ENCODE measurements at regions not wholly inside any gene's neighbourhood (a gene's known extent, or its start where the extent isn't known, plus 50 kb on each side); places are given as distances from the start of the nearest gene placed in this dataset.
"Not testable (repeated sequence)": the region's sequence is repeated elsewhere in the genome, so short reads cannot be mapped to it uniquely, and the experiment has no call there.

DNA sequence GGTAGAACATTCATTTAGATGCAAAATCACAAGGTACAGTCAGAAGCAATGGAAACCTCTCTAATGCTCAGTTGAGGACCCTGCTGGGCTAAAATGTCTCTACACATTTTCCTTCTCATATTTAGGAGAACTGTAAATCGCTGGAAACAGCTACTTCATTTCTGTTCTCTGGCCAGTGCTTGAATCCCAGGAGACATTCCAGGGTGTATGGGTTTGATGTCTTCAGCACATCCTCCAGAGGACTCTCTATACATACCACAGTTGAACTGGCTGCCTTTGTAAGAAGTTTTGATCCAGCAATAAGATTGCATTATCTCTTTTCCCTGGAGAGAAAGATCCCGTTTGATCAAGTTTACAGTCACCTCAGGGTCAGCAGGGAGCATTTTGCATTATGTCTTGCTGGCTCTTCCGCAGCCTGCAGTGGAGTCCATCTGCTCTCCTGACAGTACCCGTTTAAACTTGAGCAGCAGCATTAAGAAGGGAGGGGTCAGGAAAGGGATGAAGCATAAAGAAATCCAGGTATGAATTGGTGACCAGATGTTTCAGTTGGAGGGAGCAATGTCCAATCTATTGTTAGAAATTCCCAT lies 676.0 kb downstream of the EPHA3 start:
- DNase-seq: no peak

DNA sequence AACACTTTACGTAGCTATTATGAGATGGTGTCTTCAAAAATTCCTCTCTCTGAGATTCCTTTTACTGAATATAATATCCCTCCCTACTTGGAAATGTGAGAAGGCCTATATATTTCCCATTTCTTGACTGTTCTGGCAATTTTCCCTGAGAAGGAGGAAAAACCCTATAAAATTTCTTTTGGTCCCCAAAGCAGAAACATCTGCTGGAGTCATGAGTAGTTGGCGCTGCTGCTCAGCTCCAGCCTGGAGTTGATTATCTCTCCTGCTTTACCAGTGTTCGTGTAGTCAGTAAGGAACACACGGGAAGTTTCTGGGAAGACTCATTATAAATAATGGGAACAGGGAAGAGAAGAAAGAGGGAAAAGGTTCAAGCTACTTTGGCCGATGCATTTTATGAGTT lies 680.1 kb downstream of the EPHA3 start:
- DNase-seq: no peak

DNA sequence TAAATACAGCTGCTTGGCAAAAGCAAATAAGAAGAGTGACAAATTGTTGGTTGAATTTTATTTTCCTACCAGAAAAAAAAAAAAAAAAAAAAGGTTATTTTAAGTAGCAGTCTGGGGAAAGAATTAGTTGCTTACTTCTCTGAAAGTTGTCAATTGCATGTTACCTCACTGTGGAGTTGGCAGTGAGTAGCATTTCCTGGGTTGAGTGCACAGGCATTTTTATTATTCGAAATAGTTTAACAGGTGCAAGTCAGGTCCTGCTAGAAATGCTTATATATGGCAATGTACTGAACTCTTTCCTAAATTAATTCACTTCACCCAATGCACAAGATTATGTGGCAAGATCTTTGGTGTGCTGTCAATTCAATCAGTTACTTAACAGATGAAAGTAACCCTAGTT lies 680.6 kb downstream of the EPHA3 start:
- DNase-seq: no peak

GRCh38 chr3:89795506-89795905 lies 688.1 kb downstream of the EPHA3 start:
- no peak for DNase-seq

DNA sequence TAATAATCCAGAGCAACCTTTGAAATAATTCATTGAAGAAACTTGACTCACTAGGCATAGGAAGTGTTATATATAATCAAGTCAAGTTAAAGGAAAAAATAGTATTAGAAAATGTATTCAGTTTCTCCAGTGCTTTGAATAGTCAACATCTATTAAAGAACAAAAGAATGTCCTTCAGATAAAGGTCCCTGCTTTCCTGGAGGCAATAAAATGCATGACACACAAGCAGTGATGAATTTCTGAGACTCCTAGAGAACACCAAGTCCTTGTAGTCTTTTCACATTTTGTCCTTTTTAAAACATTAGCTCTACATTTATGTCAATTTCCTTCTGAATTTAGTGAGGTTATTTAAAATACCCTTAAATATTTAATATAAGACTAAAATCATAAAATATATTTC lies 695.5 kb downstream of the EPHA3 start:
- no peak for DNase-seq

- no peak for DNase-seq
Measured at GRCh38 chr3:89803711-89804110, 696.3 kb downstream of the EPHA3 start.

- DNase-seq: no peak
Measured at GRCh38 chr3:89806166-89806565, 698.7 kb downstream of the EPHA3 start.

DNA sequence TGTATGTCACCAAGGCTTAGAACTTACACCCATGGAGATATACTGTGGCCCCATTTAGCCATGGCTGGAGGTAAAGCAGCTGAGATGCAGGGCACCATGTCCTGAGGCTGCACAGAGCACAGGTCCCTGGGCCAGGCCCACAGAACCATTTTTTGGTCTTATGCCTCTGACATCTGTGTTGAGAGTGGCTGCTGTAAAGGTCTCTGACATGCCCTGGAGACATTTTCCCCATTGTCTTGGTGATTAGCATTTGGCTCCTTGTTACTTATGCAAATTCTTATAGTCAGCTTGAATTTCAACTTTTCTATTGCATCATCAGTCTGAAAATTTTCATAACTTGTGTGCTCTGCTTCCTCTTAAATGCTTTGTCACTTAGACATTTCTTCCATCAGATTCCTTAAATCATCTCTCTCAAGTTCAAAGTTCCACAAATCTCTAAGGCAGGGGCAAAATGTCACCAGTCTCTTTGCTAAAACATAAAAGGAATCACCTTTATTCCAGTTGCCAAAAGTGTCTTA lies 701.3 kb downstream of the EPHA3 start:
- no peak for DNase-seq

DNA sequence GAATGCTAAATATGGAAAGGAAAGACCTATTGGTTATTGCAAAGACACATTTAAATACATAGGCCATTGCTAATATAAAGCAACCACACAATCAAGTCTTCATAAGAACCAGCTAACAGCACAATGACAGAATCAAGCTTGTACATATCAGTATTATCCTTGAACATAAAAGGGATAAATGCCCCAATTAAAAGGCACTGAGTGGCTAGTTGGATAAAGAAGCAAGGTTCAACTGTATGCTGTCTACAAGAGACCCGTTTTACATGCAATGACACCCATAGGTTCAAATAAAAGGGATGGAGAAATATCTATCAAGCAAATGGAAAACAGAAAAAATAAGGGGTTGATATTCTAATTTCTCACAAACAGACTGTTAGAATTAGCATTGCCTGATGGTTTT lies 706.1 kb downstream of the EPHA3 start:
- DNase-seq: no peak

DNA sequence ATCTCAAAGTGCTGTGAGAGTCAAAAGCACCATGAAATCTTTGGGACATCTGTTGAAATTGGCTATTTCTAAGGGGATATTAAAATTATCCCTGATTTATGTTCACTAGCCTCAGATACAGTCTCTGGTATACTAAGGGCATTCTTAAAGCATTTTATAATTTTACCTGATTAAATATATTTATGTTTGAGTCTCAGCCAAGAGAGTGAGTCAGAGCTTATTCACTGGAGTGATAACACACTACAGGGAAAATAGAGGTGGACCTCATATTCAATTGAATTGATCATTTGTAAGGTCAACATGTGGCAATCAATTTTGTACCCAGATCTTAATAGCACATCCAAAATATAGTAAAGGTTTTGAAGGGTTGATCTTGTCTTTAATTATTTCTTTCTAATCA lies 733.6 kb downstream of the EPHA3 start:
- DNase-seq: no peak

- no peak for DNase-seq
Measured at GRCh38 chr3:89845053-89845452, 737.6 kb downstream of the EPHA3 start.

DNA sequence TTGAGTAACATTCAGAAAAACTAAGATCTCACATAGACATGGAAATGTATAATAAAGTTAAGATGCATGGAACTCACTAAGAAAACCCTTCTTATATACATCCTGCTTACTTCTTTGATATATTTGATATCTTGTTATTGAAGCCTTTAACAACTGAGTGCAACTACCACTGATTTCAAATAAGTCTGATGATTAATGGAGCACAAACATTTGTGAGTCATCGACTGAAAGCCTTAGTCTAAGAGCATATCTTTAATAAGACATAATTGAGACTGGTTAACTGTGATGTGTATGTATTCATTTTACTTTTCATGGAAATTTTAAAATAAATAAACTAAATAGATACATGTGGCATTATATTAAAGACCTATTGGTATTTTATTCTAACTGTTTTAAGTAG lies 740.5 kb downstream of the EPHA3 start:
- no peak for DNase-seq

DNA sequence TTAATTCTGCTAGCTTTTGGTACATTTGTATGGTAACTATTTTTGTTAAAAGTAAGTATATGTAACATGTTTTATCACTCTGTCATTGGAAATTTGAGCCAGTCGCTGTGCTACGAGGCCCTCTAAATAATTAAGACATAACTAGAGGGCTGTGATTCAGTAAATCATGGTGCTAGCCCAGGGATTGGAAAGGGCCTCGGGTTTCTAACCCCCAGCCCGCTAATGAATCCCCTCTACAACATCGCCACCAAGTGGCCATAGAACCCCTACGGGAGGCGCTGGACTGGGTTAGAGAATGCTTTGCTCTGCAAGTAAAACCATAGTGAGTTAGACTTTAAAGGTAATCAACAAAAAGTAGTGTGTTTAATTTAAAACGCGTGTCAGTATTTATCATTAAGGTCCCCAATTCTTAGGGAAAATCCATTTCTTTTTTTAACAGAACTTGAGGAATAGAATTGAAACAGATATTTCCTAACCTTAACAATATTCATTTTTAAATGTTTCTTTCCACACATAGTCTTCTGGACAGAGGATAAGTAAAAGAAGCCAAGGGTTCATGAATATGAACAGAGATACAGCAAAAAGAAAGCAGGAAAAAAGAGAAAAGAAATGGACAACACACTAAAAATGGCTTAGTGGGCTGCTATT lies 744.7 kb downstream of the EPHA3 start:
- DNase-seq: no peak

DNA sequence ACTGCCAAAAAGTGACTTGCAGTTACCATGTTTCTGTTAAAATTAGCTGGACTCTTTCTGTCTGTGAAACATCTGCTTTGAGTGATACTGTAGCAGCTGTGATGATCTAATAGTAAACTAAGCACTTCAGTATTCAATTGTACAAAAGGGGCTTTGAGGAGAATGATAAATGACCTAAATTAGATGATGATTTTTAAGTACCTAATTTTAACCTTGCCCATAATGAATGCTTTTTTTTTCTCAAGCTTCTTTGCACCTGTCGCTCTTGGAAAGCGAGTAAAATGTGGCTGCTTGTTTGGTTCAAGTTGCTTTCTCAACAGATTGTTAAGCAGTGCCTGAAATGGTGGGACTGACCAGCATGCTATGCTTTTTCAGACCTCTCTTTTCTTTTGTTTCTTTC lies 752.3 kb downstream of the EPHA3 start:
- DNase-seq: no peak

- DNase-seq: no peak
Measured at GRCh38 chr3:89867286-89867685, 759.9 kb downstream of the EPHA3 start.

DNA sequence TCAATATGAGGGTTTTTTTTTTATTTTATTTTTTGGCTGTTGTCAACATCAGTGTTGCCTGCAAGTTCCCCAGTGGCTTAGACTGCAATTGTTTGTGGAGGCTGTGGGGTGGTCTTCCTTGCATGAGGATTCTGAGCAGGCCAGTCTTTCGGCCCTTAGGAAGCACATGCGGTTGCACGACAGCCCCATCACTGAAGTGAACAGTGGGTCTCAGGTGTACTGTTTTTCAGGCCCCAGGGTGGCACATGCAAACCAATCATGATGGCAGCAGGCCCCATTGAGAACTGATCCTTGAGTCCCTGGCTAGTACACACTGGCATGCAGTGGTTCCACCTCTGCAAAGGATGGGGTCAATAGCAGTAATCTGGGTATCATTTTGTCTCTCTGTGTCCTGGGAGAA lies 768.7 kb downstream of the EPHA3 start:
- DNase-seq: no peak

GRCh38 chr3:89877230-89877629 lies 769.8 kb downstream of the EPHA3 start:
- no peak for DNase-seq

- DNase-seq: no peak
Measured at GRCh38 chr3:89889386-89889785, 782.0 kb downstream of the EPHA3 start.

DNA sequence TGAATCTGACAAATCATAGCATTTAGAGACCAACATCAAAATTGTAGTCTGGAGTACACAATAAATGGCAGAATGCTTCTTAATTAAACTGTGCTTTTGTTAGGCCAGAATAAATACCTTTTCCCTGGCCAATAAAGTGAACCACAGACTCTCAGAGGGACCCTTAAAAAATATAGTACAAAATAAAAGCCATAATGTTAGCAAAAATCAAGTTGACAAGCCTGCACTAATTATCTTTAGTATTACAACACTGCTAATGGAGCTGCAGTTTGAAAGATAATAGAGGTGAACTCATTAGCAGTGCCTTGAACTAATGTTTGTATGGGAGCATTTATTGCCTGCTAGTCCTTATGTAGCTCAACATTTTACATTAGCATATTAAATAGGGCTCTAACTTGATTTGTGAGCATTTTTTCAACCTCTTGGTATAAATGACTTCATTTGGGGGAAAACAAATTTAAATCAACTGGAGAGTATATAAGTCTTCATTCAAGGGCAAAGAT lies 801.3 kb downstream of the EPHA3 start:
- DNase-seq: no peak

- no peak for DNase-seq
Measured at GRCh38 chr3:89912031-89912430, 804.6 kb downstream of the EPHA3 start.

DNA sequence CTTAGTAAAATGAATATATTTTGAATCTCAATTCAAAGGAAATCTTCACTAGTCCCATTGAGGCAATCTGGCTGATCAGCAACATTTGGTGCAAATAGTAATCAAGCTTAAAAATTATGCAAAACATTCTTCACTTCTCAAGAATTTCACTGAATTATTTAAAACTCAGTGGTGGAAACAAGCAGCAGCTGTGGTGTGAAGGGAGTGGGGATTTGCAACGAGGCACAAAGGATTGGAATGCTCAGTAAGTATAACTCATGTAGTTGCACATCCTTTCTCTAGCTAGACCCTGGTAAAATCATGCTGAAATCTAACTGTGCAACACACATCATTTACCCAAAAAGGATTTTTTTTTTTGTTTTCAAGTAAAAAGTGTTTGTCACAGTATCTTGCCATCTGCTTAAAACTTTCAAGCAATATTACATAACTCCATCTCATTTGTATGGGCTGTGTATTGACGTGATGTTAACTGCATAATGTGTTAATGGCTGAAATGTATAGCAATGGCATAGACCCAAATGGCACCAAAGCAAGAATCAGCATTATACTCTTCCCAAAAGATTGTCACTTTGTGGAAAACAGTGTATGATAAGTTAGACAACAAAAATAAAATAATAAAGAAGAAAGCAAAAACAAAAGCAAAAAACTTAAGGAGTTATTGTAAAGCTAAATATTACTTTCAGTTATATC lies 816.6 kb downstream of the EPHA3 start:
- DNase-seq: no peak

- DNase-seq: no peak
Measured at GRCh38 chr3:89925976-89926375, 818.6 kb downstream of the EPHA3 start.

- DNase-seq: no peak
Measured at GRCh38 chr3:89932882-89933281, 825.5 kb downstream of the EPHA3 start.

GRCh38 chr3:89944461-89944860 lies 837.0 kb downstream of the EPHA3 start:
- DNase-seq: not testable (repeated sequence)
